ENCODE measurements at regions not wholly inside any gene's neighbourhood (a gene's known extent, or its start where the extent isn't known, plus 50 kb on each side); places are given as distances from the start of the nearest gene placed in this dataset.
"Not testable (repeated sequence)": the region's sequence is repeated elsewhere in the genome, so short reads cannot be mapped to it uniquely, and the experiment has no call there.

DNA sequence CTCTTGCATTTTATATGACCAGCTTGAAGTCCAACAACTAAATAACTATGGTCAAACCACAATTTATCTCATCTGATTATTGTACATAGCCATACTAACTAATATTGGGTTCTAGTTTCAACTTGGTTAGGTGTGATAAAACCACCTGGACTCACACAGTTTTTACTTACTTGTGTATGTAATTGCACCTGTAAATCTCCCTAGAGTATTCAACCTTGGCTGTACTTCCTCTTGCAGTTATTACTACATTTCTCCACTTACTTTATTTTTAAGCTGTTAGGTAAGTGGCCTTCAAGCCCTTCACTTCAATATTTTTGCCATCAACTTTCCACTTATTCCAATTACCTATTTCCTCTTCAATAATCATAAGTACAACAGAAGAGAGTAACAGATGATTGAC, 115.8 kb upstream of the ANKRD50 start:
- no peaks in the 10 kb centered on the region for H3K9me3 ChIP-seq (ENCODE audit: control insufficient read depth in 3 of 3, low read length in 3 of 3)
- no peak overlapping the region for H3K4me3 ChIP-seq (ENCODE audit: low read length in 3 of 3)
- no peaks in the 10 kb centered on the region for H3K36me3 ChIP-seq (ENCODE audit: control insufficient read depth in 3 of 3, insufficient read depth in 3 of 3, low read length in 3 of 3)
- no peaks in the 10 kb centered on the region for H3K4me1 ChIP-seq (ENCODE audit: control insufficient read depth in 3 of 3, insufficient read depth in 3 of 3, low read length in 3 of 3)
- no peak overlapping the region for H3K9ac ChIP-seq (ENCODE audit: low read depth in 1 of 3, low read length in 3 of 3)
- H3K27ac ChIP-seq (ENCODE audit: low read depth, low read length), result no peak overlapping the region
- H3K27me3 ChIP-seq (ENCODE audit: control insufficient read depth in 3 of 3, insufficient read depth in 3 of 3, low read length in 3 of 3), result no peaks in the 10 kb centered on the region

DNA sequence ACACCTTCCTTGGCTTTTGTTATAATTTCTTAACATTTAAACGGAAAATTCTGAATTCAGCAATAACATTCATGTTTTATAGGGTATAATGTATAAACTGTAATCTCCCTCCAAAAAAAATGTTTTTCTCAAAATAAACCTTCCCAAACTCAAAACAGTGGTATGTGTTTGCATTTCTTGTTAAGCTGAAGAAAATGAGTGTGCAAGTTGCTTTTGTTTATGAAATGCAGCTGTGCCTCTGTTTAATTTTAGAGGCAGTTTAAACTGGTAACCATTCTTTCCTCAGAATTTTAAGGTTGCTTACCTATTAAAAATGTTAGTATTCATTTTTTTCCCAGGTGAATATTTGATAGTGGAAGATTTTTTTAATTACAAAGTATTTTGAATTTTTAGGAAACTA, 105.0 kb upstream of the ANKRD50 start:
- Histone ChIP-seq H3K4me1 (ENCODE audit: control insufficient read depth in 3 of 3, insufficient read depth in 3 of 3, low read length in 3 of 3) (no peaks in the 10 kb centered on the region), H3K9me3 (ENCODE audit: control insufficient read depth in 3 of 3, low read length in 3 of 3) (no peaks in the 10 kb centered on the region), H3K36me3 (ENCODE audit: control insufficient read depth in 3 of 3, insufficient read depth in 3 of 3, low read length in 3 of 3) (no peaks in the 10 kb centered on the region), H3K27me3 (ENCODE audit: control insufficient read depth in 3 of 3, insufficient read depth in 3 of 3, low read length in 3 of 3) (no peaks in the 10 kb centered on the region), H3K4me3 (ENCODE audit: low read length in 3 of 3) (no peak overlapping the region), H3K27ac (ENCODE audit: low read depth, low read length) (no peak overlapping the region), H3K9ac (ENCODE audit: low read depth in 1 of 3, low read length in 3 of 3) (no peak overlapping the region)

DNA sequence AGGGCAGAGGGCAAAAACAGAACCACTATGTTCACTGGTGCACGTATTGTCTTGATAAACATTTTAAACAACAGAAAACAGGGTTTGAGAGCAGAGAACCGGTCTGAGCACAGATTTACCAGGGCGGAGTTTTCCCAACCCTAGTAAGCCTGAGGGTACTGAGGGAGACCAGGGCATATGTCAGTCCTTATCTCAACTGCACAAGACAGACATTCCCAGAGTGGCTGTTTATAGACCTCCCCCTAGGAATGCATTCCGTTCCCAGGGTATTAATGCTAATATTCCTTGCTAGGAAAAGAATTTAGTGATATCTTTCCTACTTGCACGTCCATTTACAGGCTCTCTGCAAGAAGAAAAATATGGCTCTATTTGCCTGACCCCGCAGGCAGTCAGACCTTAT, 99.7 kb upstream of the ANKRD50 start:
- H3K9ac ChIP-seq (ENCODE audit: low read depth in 1 of 3, low read length in 3 of 3); H3K27ac ChIP-seq (ENCODE audit: low read depth, low read length); H3K4me3 ChIP-seq (ENCODE audit: low read length in 3 of 3); H3K27me3 ChIP-seq (ENCODE audit: control insufficient read depth in 3 of 3, insufficient read depth in 3 of 3, low read length in 3 of 3); H3K4me1 ChIP-seq (ENCODE audit: control insufficient read depth in 3 of 3, insufficient read depth in 3 of 3, low read length in 3 of 3); H3K9me3 ChIP-seq (ENCODE audit: control insufficient read depth in 3 of 3, low read length in 3 of 3); H3K36me3 ChIP-seq (ENCODE audit: control insufficient read depth in 3 of 3, insufficient read depth in 3 of 3, low read length in 3 of 3): not testable (repeated sequence)

- H3K27ac ChIP-seq (ENCODE audit: low read depth, low read length), result no peak overlapping the region
- no peak overlapping the region for H3K9ac ChIP-seq (ENCODE audit: low read depth in 1 of 3, low read length in 3 of 3)
- H3K4me3 ChIP-seq (ENCODE audit: low read length in 3 of 3), result no peak overlapping the region
- H3K9me3 ChIP-seq (ENCODE audit: control insufficient read depth in 3 of 3, low read length in 3 of 3), result no peaks in the 10 kb centered on the region
- H3K27me3 ChIP-seq (ENCODE audit: control insufficient read depth in 3 of 3, insufficient read depth in 3 of 3, low read length in 3 of 3), result no peaks in the 10 kb centered on the region
- no peaks in the 10 kb centered on the region for H3K36me3 ChIP-seq (ENCODE audit: control insufficient read depth in 3 of 3, insufficient read depth in 3 of 3, low read length in 3 of 3)
- no peaks in the 10 kb centered on the region for H3K4me1 ChIP-seq (ENCODE audit: control insufficient read depth in 3 of 3, insufficient read depth in 3 of 3, low read length in 3 of 3)
Observed at GRCh38 chr4:124810827-124811226, 98.3 kb upstream of the ANKRD50 start.

- no peak overlapping the region for H3K9ac ChIP-seq (ENCODE audit: low read depth in 1 of 3, low read length in 3 of 3)
- H3K27me3 ChIP-seq (ENCODE audit: control insufficient read depth in 3 of 3, insufficient read depth in 3 of 3, low read length in 3 of 3), result no peaks in the 10 kb centered on the region
- H3K9me3 ChIP-seq (ENCODE audit: control insufficient read depth in 3 of 3, low read length in 3 of 3), result no peaks in the 10 kb centered on the region
- no peaks in the 10 kb centered on the region for H3K4me1 ChIP-seq (ENCODE audit: control insufficient read depth in 3 of 3, insufficient read depth in 3 of 3, low read length in 3 of 3)
- H3K27ac ChIP-seq (ENCODE audit: low read depth, low read length), result no peak overlapping the region
- no peak overlapping the region for H3K4me3 ChIP-seq (ENCODE audit: low read length in 3 of 3)
- H3K36me3 ChIP-seq (ENCODE audit: control insufficient read depth in 3 of 3, insufficient read depth in 3 of 3, low read length in 3 of 3), result no peaks in the 10 kb centered on the region
Observed at GRCh38 chr4:124807421-124807820, 94.9 kb upstream of the ANKRD50 start.

- Histone ChIP-seq H3K9me3 (ENCODE audit: control insufficient read depth in 3 of 3, low read length in 3 of 3) (no peaks in the 10 kb centered on the region), H3K27ac (ENCODE audit: low read depth, low read length) (no peak overlapping the region), H3K9ac (ENCODE audit: low read depth in 1 of 3, low read length in 3 of 3) (no peak overlapping the region), H3K27me3 (ENCODE audit: control insufficient read depth in 3 of 3, insufficient read depth in 3 of 3, low read length in 3 of 3) (no peaks in the 10 kb centered on the region), H3K4me1 (ENCODE audit: control insufficient read depth in 3 of 3, insufficient read depth in 3 of 3, low read length in 3 of 3) (no peaks in the 10 kb centered on the region), H3K4me3 (ENCODE audit: low read length in 3 of 3) (no peak overlapping the region), H3K36me3 (ENCODE audit: control insufficient read depth in 3 of 3, insufficient read depth in 3 of 3, low read length in 3 of 3) (no peaks in the 10 kb centered on the region)
Observed at GRCh38 chr4:124806403-124806802, 93.9 kb upstream of the ANKRD50 start.

DNA sequence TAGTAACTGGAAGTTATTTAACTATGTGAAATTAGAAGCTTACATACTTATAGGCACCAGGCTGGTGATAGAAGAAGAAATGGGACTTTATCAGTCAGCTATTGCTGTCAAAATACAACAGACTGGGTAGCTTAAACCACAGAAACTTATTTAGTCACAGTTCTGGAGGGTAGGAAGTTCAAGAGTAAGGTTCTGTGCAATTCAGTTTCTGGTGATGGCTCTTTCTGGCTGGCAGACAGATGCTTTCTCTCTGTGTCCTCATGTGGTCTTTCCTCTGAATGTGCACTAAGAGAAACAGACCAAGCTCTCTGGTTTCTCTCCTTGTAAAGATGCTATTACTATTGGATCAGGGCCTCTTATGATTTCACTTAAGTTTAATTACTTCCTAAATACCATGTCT, 92.1 kb upstream of the ANKRD50 start:
- no peaks in the 10 kb centered on the region for H3K36me3 ChIP-seq (ENCODE audit: control insufficient read depth in 3 of 3, insufficient read depth in 3 of 3, low read length in 3 of 3)
- no peak overlapping the region for H3K4me3 ChIP-seq (ENCODE audit: low read length in 3 of 3)
- H3K27ac ChIP-seq (ENCODE audit: low read depth, low read length), result no peak overlapping the region
- H3K9me3 ChIP-seq (ENCODE audit: control insufficient read depth in 3 of 3, low read length in 3 of 3), result no peaks in the 10 kb centered on the region
- no peaks in the 10 kb centered on the region for H3K4me1 ChIP-seq (ENCODE audit: control insufficient read depth in 3 of 3, insufficient read depth in 3 of 3, low read length in 3 of 3)
- H3K27me3 ChIP-seq (ENCODE audit: control insufficient read depth in 3 of 3, insufficient read depth in 3 of 3, low read length in 3 of 3), result no peaks in the 10 kb centered on the region
- no peak overlapping the region for H3K9ac ChIP-seq (ENCODE audit: low read depth in 1 of 3, low read length in 3 of 3)

DNA sequence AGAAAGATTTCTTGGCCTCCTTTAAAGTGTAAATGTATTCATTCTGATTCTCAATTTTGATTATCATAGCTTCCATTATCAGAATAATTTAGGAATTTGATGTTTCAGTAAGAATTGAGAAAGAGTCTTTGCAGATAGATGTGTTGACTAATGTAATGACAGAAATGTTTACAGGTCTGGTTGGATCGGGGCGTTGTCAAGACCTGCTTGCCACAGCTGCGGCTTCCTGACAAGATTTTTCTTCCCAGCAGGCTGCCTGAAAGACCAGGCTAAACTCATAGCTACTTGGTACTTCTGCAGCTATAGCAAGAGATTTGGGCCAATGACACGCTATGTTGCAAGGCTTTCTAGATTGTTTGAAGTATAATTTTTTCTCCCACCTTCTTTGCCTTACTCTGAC, 91.5 kb upstream of the ANKRD50 start:
- Histone ChIP-seq H3K9ac (ENCODE audit: low read depth in 1 of 3, low read length in 3 of 3) (no peak overlapping the region), H3K4me3 (ENCODE audit: low read length in 3 of 3) (no peak overlapping the region), H3K27ac (ENCODE audit: low read depth, low read length) (no peak overlapping the region), H3K4me1 (ENCODE audit: control insufficient read depth in 3 of 3, insufficient read depth in 3 of 3, low read length in 3 of 3) (no peaks in the 10 kb centered on the region), H3K9me3 (ENCODE audit: control insufficient read depth in 3 of 3, low read length in 3 of 3) (no peaks in the 10 kb centered on the region), H3K36me3 (ENCODE audit: control insufficient read depth in 3 of 3, insufficient read depth in 3 of 3, low read length in 3 of 3) (no peaks in the 10 kb centered on the region), H3K27me3 (ENCODE audit: control insufficient read depth in 3 of 3, insufficient read depth in 3 of 3, low read length in 3 of 3) (no peaks in the 10 kb centered on the region)

- Histone ChIP-seq H3K27me3 (ENCODE audit: control insufficient read depth in 3 of 3, insufficient read depth in 3 of 3, low read length in 3 of 3) (no peaks in the 10 kb centered on the region), H3K9ac (ENCODE audit: low read depth in 1 of 3, low read length in 3 of 3) (no peak overlapping the region), H3K4me1 (ENCODE audit: control insufficient read depth in 3 of 3, insufficient read depth in 3 of 3, low read length in 3 of 3) (no peaks in the 10 kb centered on the region), H3K9me3 (ENCODE audit: control insufficient read depth in 3 of 3, low read length in 3 of 3) (no peaks in the 10 kb centered on the region), H3K4me3 (ENCODE audit: low read length in 3 of 3) (no peak overlapping the region), H3K36me3 (ENCODE audit: control insufficient read depth in 3 of 3, insufficient read depth in 3 of 3, low read length in 3 of 3) (no peaks in the 10 kb centered on the region), H3K27ac (ENCODE audit: low read depth, low read length) (no peak overlapping the region)
Observed at GRCh38 chr4:124803641-124804040, 91.1 kb upstream of the ANKRD50 start.

- H3K36me3 ChIP-seq (ENCODE audit: control insufficient read depth in 3 of 3, insufficient read depth in 3 of 3, low read length in 3 of 3), result no peaks in the 10 kb centered on the region
- no peak overlapping the region for H3K9ac ChIP-seq (ENCODE audit: low read depth in 1 of 3, low read length in 3 of 3)
- H3K27me3 ChIP-seq (ENCODE audit: control insufficient read depth in 3 of 3, insufficient read depth in 3 of 3, low read length in 3 of 3), result no peaks in the 10 kb centered on the region
- H3K27ac ChIP-seq (ENCODE audit: low read depth, low read length), result no peak overlapping the region
- no peak overlapping the region for H3K4me3 ChIP-seq (ENCODE audit: low read length in 3 of 3)
- H3K9me3 ChIP-seq (ENCODE audit: control insufficient read depth in 3 of 3, low read length in 3 of 3), result no peaks in the 10 kb centered on the region
- H3K4me1 ChIP-seq (ENCODE audit: control insufficient read depth in 3 of 3, insufficient read depth in 3 of 3, low read length in 3 of 3), result no peaks in the 10 kb centered on the region
Observed at GRCh38 chr4:124803026-124803425, 90.5 kb upstream of the ANKRD50 start.

DNA sequence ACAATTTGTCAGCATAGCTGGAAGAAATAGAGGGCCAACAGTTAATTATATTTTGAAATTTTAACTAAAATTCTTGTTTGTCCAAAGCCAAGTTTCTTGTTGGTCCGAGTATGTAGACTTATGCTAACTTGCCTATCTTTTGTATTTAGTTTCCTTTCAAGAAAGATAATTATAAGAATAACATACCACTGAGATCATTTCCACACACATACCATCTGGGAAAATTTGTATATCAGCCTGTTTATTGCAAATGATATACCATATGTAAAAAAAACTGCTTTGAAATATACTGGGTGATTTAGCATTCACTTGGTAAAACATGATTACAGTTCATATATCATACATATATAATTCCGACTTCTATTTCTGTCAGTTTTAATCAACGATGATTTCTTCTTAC, 84.7 kb upstream of the ANKRD50 start:
- no peak overlapping the region for H3K9ac ChIP-seq (ENCODE audit: low read depth in 1 of 3, low read length in 3 of 3)
- H3K9me3 ChIP-seq (ENCODE audit: control insufficient read depth in 3 of 3, low read length in 3 of 3), result no peaks in the 10 kb centered on the region
- no peaks in the 10 kb centered on the region for H3K36me3 ChIP-seq (ENCODE audit: control insufficient read depth in 3 of 3, insufficient read depth in 3 of 3, low read length in 3 of 3)
- H3K27ac ChIP-seq (ENCODE audit: low read depth, low read length), result no peak overlapping the region
- H3K4me1 ChIP-seq (ENCODE audit: control insufficient read depth in 3 of 3, insufficient read depth in 3 of 3, low read length in 3 of 3), result no peaks in the 10 kb centered on the region
- H3K4me3 ChIP-seq (ENCODE audit: low read length in 3 of 3), result no peak overlapping the region
- no peaks in the 10 kb centered on the region for H3K27me3 ChIP-seq (ENCODE audit: control insufficient read depth in 3 of 3, insufficient read depth in 3 of 3, low read length in 3 of 3)

Data from skeletal muscle tissue (tissue), 3 donors.